ENCODE measurements at regions not wholly inside any gene's neighbourhood (a gene's known extent, or its start where the extent isn't known, plus 50 kb on each side); places are given as distances from the start of the nearest gene placed in this dataset.

- DNase-seq (ENCODE audit: low read depth) = no peak
- Histone ChIP-seq H3K4me3 (ENCODE audit: low read depth, low read length) (no peak overlapping the region), H3K36me3 (ENCODE audit: control insufficient read depth, insufficient read depth, low read length) (no peaks in the 10 kb centered on the region), H3K27me3 (ENCODE audit: control insufficient read depth, insufficient read depth, low read length) (peaks cover 20% of the 10 kb centered on the region)
- POLR2A ChIA-PET = no interaction called here
- CTCF ChIA-PET = interaction anchor here (1.3 kb wide), 1 partner anchor 11 kb away, joined by 3 read pairs; no protein-coding TSS in a partner anchor
- TF ChIP-seq CTCF (IDR thresholded peaks at IDR 0.05; ENCODE audit: insufficient read depth, low read depth, low read length) = no peak
Observed at GRCh38 chr4:3853388-3854035, 87.3 kb downstream of the ADRA2C start.

- ChIA-PET POLR2A (no interaction called here), CTCF (interaction anchor here (1.3 kb wide), 1 partner anchor 10 kb away, joined by 3 read pairs; no protein-coding TSS in a partner anchor)
- no peak for TF ChIP-seq CTCF (IDR thresholded peaks at IDR 0.05; ENCODE audit: insufficient read depth, low read depth, low read length)
- Histone ChIP-seq H3K4me3 (ENCODE audit: low read depth, low read length) (no peak overlapping the region), H3K36me3 (ENCODE audit: control insufficient read depth, insufficient read depth, low read length) (no peaks in the 10 kb centered on the region), H3K27me3 (ENCODE audit: control insufficient read depth, insufficient read depth, low read length) (peaks cover 20% of the 10 kb centered on the region)
- DNase-seq (ENCODE audit: low read depth) = no peak
Observed at GRCh38 chr4:3854661-3855060, 88.5 kb downstream of the ADRA2C start.

- POLR2A ChIA-PET = no interaction called here
- TF ChIP-seq CTCF (IDR thresholded peaks at IDR 0.05; ENCODE audit: insufficient read depth, low read depth, low read length) = no peak
- no peaks in the 10 kb centered on the region for H3K36me3 ChIP-seq (ENCODE audit: control insufficient read depth, insufficient read depth, low read length)
- CTCF ChIA-PET = no interaction called here
- no peak overlapping the region for H3K4me3 ChIP-seq (ENCODE audit: low read depth, low read length)
- peaks cover 18% of the 10 kb centered on the region for H3K27me3 ChIP-seq (ENCODE audit: control insufficient read depth, insufficient read depth, low read length)
- DNase-seq (ENCODE audit: low read depth) = no peak
Observed at GRCh38 chr4:3855646-3856045, 89.5 kb downstream of the ADRA2C start.

GRCh38 chr4:3856604-3857204, 90.5 kb downstream of the ADRA2C start:
- CTCF ChIA-PET = interaction anchor here (0.6 to 1.3 kb wide), 2 partner anchors 40 to 86 kb away, joined by 3 read pairs; no protein-coding TSS in a partner anchor
- Histone ChIP-seq H3K27me3 (ENCODE audit: control insufficient read depth, insufficient read depth, low read length) (peaks cover 18% of the 10 kb centered on the region), H3K4me3 (ENCODE audit: low read depth, low read length) (no peak overlapping the region), H3K36me3 (ENCODE audit: control insufficient read depth, insufficient read depth, low read length) (no peaks in the 10 kb centered on the region)
- DNase-seq (ENCODE audit: low read depth) = no peak
- no peak for TF ChIP-seq CTCF (IDR thresholded peaks at IDR 0.05; ENCODE audit: insufficient read depth, low read depth, low read length)
- POLR2A ChIA-PET = no interaction called here

GRCh38 chr4:3857269-3857926, 91.2 kb downstream of the ADRA2C start:
- Histone ChIP-seq H3K4me3 (ENCODE audit: low read depth, low read length) (no peak overlapping the region), H3K27me3 (ENCODE audit: control insufficient read depth, insufficient read depth, low read length) (peaks cover 18% of the 10 kb centered on the region), H3K36me3 (ENCODE audit: control insufficient read depth, insufficient read depth, low read length) (no peaks in the 10 kb centered on the region)
- DNase-seq (ENCODE audit: low read depth) = no peak
- no peak for TF ChIP-seq CTCF (IDR thresholded peaks at IDR 0.05; ENCODE audit: insufficient read depth, low read depth, low read length)
- ChIA-PET POLR2A (no interaction called here), CTCF (interaction anchor here (1.3 kb wide), 1 partner anchor 85 kb away, joined by 3 read pairs; no protein-coding TSS in a partner anchor)
